ENCODE measurements at regions not wholly inside any gene's neighbourhood (a gene's known extent, or its start where the extent isn't known, plus 50 kb on each side); places are given as distances from the start of the nearest gene placed in this dataset.

- intact Hi-C loops (cut with DNase I): no loop called here
- DNase-seq: no peak
These were observed 69.7 kb upstream of the DLK1 start for GRCh38 chr14:100656996-100657395.

GRCh38 chr14:100657780-100658179, 68.9 kb upstream of the DLK1 start:
- Histone ChIP-seq H3K36me3 (ENCODE audit: control insufficient read depth in 2 of 3, insufficient read depth in 3 of 3, low read length in 3 of 3) (no peaks in the 10 kb centered on the region), H3K27ac (ENCODE audit: low read depth in 2 of 2, low read length in 2 of 2) (no peak overlapping the region), H3K9me3 (ENCODE audit: control insufficient read depth in 2 of 3, insufficient read depth in 1 of 3, low read length in 3 of 3) (no peaks in the 10 kb centered on the region), H3K27me3 (ENCODE audit: control insufficient read depth, insufficient read depth, low read length) (no peaks in the 10 kb centered on the region), H3K9ac (ENCODE audit: low read length in 3 of 3) (no peak overlapping the region), H3K4me1 (ENCODE audit: control insufficient read depth in 2 of 3, insufficient read depth in 2 of 3, low read depth in 1 of 3, low read length in 3 of 3) (no peaks in the 10 kb centered on the region), H3K4me3 (ENCODE audit: low read length in 3 of 3) (no peak overlapping the region)
- no peak for DNase-seq
- TF ChIP-seq CTCF (IDR thresholded peaks at IDR 0.05; ENCODE audit: borderline replicate concordance, extremely low read depth, insufficient read depth): no peak
- FAIRE-seq: no peak
- intact Hi-C loops (cut with DNase I): no loop called here

More at GRCh38 chr14:100656996-100657395, 69.7 kb upstream of the DLK1 start:
- FAIRE-seq: no peak
- Histone ChIP-seq H3K27me3 (ENCODE audit: control insufficient read depth, insufficient read depth, low read length) (no peaks in the 10 kb centered on the region), H3K9ac (ENCODE audit: low read length in 3 of 3) (no peak overlapping the region), H3K36me3 (ENCODE audit: control insufficient read depth in 2 of 3, insufficient read depth in 3 of 3, low read length in 3 of 3) (no peaks in the 10 kb centered on the region), H3K4me3 (ENCODE audit: low read length in 3 of 3) (no peak overlapping the region), H3K27ac (ENCODE audit: low read depth in 2 of 2, low read length in 2 of 2) (no peak overlapping the region), H3K4me1 (ENCODE audit: control insufficient read depth in 2 of 3, insufficient read depth in 2 of 3, low read depth in 1 of 3, low read length in 3 of 3) (no peaks in the 10 kb centered on the region), H3K9me3 (ENCODE audit: control insufficient read depth in 2 of 3, insufficient read depth in 1 of 3, low read length in 3 of 3) (no peaks in the 10 kb centered on the region)
- TF ChIP-seq CTCF (IDR thresholded peaks at IDR 0.05; ENCODE audit: borderline replicate concordance, extremely low read depth, insufficient read depth): no peak

GRCh38 chr14:100658181-100658886, 68.4 kb upstream of the DLK1 start:
- H3K9me3 ChIP-seq (ENCODE audit: control insufficient read depth in 2 of 3, insufficient read depth in 1 of 3, low read length in 3 of 3): no peaks in the 10 kb centered on the region
- no peaks in the 10 kb centered on the region for H3K36me3 ChIP-seq (ENCODE audit: control insufficient read depth in 2 of 3, insufficient read depth in 3 of 3, low read length in 3 of 3)
- no peak for FAIRE-seq
- TF ChIP-seq CTCF (IDR thresholded peaks at IDR 0.05; ENCODE audit: borderline replicate concordance, extremely low read depth, insufficient read depth): no peak
- intact Hi-C loops (cut with DNase I): no loop called here
- no peak overlapping the region for H3K9ac ChIP-seq (ENCODE audit: low read length in 3 of 3)
- H3K27ac ChIP-seq (ENCODE audit: low read depth in 2 of 2, low read length in 2 of 2): no peak overlapping the region
- H3K4me3 ChIP-seq (ENCODE audit: low read length in 3 of 3): no peak overlapping the region
- DNase-seq: peak in 1 of 5 donors; percentile 64
- no peaks in the 10 kb centered on the region for H3K27me3 ChIP-seq (ENCODE audit: control insufficient read depth, insufficient read depth, low read length)
- H3K4me1 ChIP-seq (ENCODE audit: control insufficient read depth in 2 of 3, insufficient read depth in 2 of 3, low read depth in 1 of 3, low read length in 3 of 3): no peaks in the 10 kb centered on the region

Measured in kidney (tissue), 13 donors.